ENCODE measurements at regions not wholly inside any gene's neighbourhood (a gene's known extent, or its start where the extent isn't known, plus 50 kb on each side); places are given as distances from the start of the nearest gene placed in this dataset.

DNA sequence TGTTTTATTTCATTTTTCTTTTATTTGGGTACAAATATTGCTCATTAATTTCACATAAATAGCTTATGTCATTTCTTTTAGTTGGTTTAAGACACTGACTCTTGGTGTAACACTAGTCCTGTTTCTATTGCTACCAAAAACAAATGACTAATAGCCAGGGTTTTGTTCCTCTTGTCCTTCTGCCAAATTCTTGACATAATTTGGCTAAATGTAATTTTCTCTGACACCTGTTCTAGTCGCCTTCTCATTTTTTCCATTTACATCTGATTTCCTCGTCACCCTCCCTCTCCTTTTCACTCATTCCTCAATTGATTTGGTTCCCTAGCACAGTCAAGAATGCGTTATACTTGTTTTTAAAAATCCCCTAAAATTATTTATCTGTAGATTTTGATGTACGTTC is 1718.7 kb downstream of the EFNB2 start:
- no peak overlapping the region for H3K4me3 ChIP-seq (ENCODE audit: low read depth, low read length)
- no peak for TF ChIP-seq ZNF521 (tag by site-specific recombination; IDR thresholded peaks at IDR 0.05)
- TF ChIP-seq ZNF19 (tag by site-specific recombination; IDR thresholded peaks at IDR 0.05; ENCODE audit: low read depth), result no peak
- H3K4me1 ChIP-seq (ENCODE audit: control insufficient read depth, insufficient read depth, low read length), result no peaks in the 10 kb centered on the region
- POLR2A ChIA-PET, result no interaction called here
- CTCF ChIA-PET, result no interaction called here
- no peaks in the 10 kb centered on the region for H3K36me3 ChIP-seq (ENCODE audit: control insufficient read depth in 2 of 2, insufficient read depth in 1 of 2, low read length in 2 of 2)
- H3K27ac ChIP-seq (ENCODE audit: extremely low read depth, low read depth, low read length), result no peak overlapping the region
- H3K9me3 ChIP-seq (ENCODE audit: control insufficient read depth, insufficient read depth, low read depth, low read length), result no peaks in the 10 kb centered on the region

- Histone ChIP-seq H3K4me3 (ENCODE audit: low read depth, low read length) (no peak overlapping the region), H3K27ac (ENCODE audit: extremely low read depth, low read depth, low read length) (no peak overlapping the region), H3K36me3 (ENCODE audit: control insufficient read depth in 2 of 2, insufficient read depth in 1 of 2, low read length in 2 of 2) (no peaks in the 10 kb centered on the region), H3K9me3 (ENCODE audit: control insufficient read depth, insufficient read depth, low read depth, low read length) (no peaks in the 10 kb centered on the region), H3K4me1 (ENCODE audit: control insufficient read depth, insufficient read depth, low read length) (no peaks in the 10 kb centered on the region)
- ChIA-PET POLR2A (no interaction called here), CTCF (no interaction called here)
- TF ChIP-seq GLI4 (tag by site-specific recombination; IDR thresholded peaks at IDR 0.05) (no peak), ZNF670 (tag by site-specific recombination; IDR thresholded peaks at IDR 0.05; ENCODE audit: low read depth) (no peak), ZNF791 (tag by site-specific recombination; IDR thresholded peaks at IDR 0.05) (no peak), PRDM1 (tag by site-specific recombination; IDR thresholded peaks at IDR 0.05) (no peak), TCF7L2 (IDR thresholded peaks at IDR 0.05; ENCODE audit: borderline replicate concordance, low read depth, low read length) (no peak), ZNF585B (tag by site-specific recombination; IDR thresholded peaks at IDR 0.05) (no peak), ZNF488 (tag by site-specific recombination; IDR thresholded peaks at IDR 0.05) (no peak), ZNF473 (tag by site-specific recombination; IDR thresholded peaks at IDR 0.05) (no peak), KLF17 (tag by site-specific recombination; IDR thresholded peaks at IDR 0.05) (no peak), ZNF776 (tag by site-specific recombination; IDR thresholded peaks at IDR 0.05; ENCODE audit: borderline replicate concordance) (no peak), ZBTB6 (tag by site-specific recombination; IDR thresholded peaks at IDR 0.05) (no peak), ZNF596 (tag by site-specific recombination; IDR thresholded peaks at IDR 0.05) (no peak), ZNF292 (tag by site-specific recombination; IDR thresholded peaks at IDR 0.05; ENCODE audit: borderline replicate concordance, low read depth) (no peak), BCL11B (tag by site-specific recombination; IDR thresholded peaks at IDR 0.05; ENCODE audit: low read depth) (no peak), ZSCAN30 (tag by site-specific recombination; IDR thresholded peaks at IDR 0.05) (no peak), ZNF580 (tag by site-specific recombination; IDR thresholded peaks at IDR 0.05) (no peak)
- TF ChIP-seq, protein P1, sequence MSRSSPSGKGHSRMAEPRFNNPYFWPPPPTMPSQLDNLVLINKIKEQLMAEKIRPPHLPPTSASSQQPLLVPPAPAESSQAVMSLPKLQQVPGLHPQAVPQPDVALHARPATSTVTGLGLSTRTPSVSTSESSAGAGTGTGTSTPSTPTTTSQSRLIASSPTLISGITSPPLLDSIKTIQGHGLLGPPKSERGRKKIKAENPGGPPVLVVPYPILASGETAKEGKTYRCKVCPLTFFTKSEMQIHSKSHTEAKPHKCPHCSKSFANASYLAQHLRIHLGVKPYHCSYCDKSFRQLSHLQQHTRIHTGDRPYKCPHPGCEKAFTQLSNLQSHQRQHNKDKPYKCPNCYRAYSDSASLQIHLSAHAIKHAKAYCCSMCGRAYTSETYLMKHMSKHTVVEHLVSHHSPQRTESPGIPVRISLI (tag by site-specific recombination; IDR thresholded peaks at IDR 0.05), result no peak
- TF ChIP-seq, protein P2, sequence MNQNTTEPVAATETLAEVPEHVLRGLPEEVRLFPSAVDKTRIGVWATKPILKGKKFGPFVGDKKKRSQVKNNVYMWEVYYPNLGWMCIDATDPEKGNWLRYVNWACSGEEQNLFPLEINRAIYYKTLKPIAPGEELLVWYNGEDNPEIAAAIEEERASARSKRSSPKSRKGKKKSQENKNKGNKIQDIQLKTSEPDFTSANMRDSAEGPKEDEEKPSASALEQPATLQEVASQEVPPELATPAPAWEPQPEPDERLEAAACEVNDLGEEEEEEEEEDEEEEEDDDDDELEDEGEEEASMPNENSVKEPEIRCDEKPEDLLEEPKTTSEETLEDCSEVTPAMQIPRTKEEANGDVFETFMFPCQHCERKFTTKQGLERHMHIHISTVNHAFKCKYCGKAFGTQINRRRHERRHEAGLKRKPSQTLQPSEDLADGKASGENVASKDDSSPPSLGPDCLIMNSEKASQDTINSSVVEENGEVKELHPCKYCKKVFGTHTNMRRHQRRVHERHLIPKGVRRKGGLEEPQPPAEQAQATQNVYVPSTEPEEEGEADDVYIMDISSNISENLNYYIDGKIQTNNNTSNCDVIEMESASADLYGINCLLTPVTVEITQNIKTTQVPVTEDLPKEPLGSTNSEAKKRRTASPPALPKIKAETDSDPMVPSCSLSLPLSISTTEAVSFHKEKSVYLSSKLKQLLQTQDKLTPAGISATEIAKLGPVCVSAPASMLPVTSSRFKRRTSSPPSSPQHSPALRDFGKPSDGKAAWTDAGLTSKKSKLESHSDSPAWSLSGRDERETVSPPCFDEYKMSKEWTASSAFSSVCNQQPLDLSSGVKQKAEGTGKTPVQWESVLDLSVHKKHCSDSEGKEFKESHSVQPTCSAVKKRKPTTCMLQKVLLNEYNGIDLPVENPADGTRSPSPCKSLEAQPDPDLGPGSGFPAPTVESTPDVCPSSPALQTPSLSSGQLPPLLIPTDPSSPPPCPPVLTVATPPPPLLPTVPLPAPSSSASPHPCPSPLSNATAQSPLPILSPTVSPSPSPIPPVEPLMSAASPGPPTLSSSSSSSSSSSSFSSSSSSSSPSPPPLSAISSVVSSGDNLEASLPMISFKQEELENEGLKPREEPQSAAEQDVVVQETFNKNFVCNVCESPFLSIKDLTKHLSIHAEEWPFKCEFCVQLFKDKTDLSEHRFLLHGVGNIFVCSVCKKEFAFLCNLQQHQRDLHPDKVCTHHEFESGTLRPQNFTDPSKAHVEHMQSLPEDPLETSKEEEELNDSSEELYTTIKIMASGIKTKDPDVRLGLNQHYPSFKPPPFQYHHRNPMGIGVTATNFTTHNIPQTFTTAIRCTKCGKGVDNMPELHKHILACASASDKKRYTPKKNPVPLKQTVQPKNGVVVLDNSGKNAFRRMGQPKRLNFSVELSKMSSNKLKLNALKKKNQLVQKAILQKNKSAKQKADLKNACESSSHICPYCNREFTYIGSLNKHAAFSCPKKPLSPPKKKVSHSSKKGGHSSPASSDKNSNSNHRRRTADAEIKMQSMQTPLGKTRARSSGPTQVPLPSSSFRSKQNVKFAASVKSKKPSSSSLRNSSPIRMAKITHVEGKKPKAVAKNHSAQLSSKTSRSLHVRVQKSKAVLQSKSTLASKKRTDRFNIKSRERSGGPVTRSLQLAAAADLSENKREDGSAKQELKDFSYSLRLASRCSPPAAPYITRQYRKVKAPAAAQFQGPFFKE (tag by site-specific recombination; IDR thresholded peaks at IDR 0.05; ENCODE audit: borderline replicate concordance), result no peak
- TF ChIP-seq, protein P3, sequence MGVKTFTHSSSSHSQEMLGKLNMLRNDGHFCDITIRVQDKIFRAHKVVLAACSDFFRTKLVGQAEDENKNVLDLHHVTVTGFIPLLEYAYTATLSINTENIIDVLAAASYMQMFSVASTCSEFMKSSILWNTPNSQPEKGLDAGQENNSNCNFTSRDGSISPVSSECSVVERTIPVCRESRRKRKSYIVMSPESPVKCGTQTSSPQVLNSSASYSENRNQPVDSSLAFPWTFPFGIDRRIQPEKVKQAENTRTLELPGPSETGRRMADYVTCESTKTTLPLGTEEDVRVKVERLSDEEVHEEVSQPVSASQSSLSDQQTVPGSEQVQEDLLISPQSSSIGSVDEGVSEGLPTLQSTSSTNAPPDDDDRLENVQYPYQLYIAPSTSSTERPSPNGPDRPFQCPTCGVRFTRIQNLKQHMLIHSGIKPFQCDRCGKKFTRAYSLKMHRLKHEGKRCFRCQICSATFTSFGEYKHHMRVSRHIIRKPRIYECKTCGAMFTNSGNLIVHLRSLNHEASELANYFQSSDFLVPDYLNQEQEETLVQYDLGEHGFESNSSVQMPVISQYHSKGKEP (tag by site-specific recombination; IDR thresholded peaks at IDR 0.05), result no peak
Measured at GRCh38 chr13:104810242-104810641, 1725.2 kb downstream of the EFNB2 start.
